WERI-Rb-1 (cell line): ENCODE measurements at regions not wholly inside any gene's neighbourhood (a gene's known extent, or its start where the extent isn't known, plus 50 kb on each side); places are given as distances from the start of the nearest gene placed in this dataset.

Experiments
- DNase-seq: peaks from one replicate; pipeline ENCODE4 v3.0.0-alpha.2; 2020
- H3K27ac ChIP-seq: fragments of 250-450 bp; sonication (Bioruptor Pico); 2 replicates; pipeline ENCODE4 v1.5.1; 2020; ENCODE audit warnings: mild to moderate bottlenecking, moderate library complexity
- H3K27me3 ChIP-seq: fragments of 250-450 bp; sonication (Bioruptor Pico); 2 replicates; pipeline ENCODE4 v1.5.1; 2021; ENCODE audit warnings: mild to moderate bottlenecking, low read depth, moderate library complexity; ENCODE audit not compliant: insufficient read depth, severe bottlenecking
- H3K36me3 ChIP-seq: fragments of 250-450 bp; sonication (Bioruptor Pico); 2 replicates; pipeline ENCODE4 v1.5.1; 2020; ENCODE audit warnings: mild to moderate bottlenecking, moderate library complexity
- H3K4me3 ChIP-seq: 2 replicates; pipeline ENCODE4 v1.5.1; 2011; ENCODE audit warnings: low read depth, mild to moderate bottlenecking, control low read depth, low read length
- H3K9me3 ChIP-seq: fragments of 250-450 bp; sonication (Bioruptor Pico); 2 replicates; pipeline ENCODE4 v1.5.1; 2021; ENCODE audit warnings: mild to moderate bottlenecking, moderate library complexity; ENCODE audit not compliant: severe bottlenecking
- TF ChIP-seq, protein P1 (sequence below): IDR thresholded peaks from 2 replicates; pipeline ENCODE4 v1.5.1; 2011; ENCODE audit warnings: low read depth, mild to moderate bottlenecking, control low read depth, inconsistent platforms, low read length

GRCh38 chr15:29968099-29968894, 114.5 kb upstream of the GOLGA8J start:
- DNase-seq: peak; percentile 42
- no peaks in the 10 kb centered on the region for H3K9me3 ChIP-seq
- no peak overlapping the region for H3K27ac ChIP-seq
- TF ChIP-seq, protein P1, sequence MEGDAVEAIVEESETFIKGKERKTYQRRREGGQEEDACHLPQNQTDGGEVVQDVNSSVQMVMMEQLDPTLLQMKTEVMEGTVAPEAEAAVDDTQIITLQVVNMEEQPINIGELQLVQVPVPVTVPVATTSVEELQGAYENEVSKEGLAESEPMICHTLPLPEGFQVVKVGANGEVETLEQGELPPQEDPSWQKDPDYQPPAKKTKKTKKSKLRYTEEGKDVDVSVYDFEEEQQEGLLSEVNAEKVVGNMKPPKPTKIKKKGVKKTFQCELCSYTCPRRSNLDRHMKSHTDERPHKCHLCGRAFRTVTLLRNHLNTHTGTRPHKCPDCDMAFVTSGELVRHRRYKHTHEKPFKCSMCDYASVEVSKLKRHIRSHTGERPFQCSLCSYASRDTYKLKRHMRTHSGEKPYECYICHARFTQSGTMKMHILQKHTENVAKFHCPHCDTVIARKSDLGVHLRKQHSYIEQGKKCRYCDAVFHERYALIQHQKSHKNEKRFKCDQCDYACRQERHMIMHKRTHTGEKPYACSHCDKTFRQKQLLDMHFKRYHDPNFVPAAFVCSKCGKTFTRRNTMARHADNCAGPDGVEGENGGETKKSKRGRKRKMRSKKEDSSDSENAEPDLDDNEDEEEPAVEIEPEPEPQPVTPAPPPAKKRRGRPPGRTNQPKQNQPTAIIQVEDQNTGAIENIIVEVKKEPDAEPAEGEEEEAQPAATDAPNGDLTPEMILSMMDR: no peak
- H3K36me3 ChIP-seq: no peaks in the 10 kb centered on the region
- H3K4me3 ChIP-seq: peak overlapping the region; percentile 51
- no peaks in the 10 kb centered on the region for H3K27me3 ChIP-seq

DNA sequence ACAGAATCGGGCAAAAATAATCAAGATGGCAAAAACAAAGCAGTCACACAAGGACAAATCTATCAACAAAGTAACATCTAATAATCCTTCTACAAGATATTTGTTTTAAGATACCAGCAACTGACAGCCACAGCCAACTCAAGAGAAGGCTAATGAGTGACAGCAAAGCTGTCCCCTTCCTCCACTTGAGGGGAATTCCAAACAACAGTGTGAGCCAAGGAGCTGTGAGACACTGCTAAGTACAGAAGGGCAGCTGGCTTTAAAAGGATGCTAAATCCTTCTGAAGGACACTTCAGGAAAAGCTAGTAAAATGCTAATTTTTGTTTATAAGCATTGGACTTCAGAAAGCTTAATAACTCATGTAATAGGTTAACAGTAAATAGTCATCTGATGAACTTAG, 120.3 kb upstream of the GOLGA8J start:
- Histone ChIP-seq H3K27ac (no peak overlapping the region), H3K4me3 (no peak overlapping the region), H3K27me3 (no peaks in the 10 kb centered on the region), H3K36me3 (no peaks in the 10 kb centered on the region), H3K9me3 (no peaks in the 10 kb centered on the region)
- TF ChIP-seq, protein P1: no peak
- DNase-seq: no peak

- Histone ChIP-seq H3K9me3 (no peaks in the 10 kb centered on the region), H3K36me3 (no peaks in the 10 kb centered on the region), H3K4me3 (no peak overlapping the region), H3K27ac (no peak overlapping the region), H3K27me3 (no peaks in the 10 kb centered on the region)
- TF ChIP-seq, protein P1: no peak
- DNase-seq: no peak
Measured at GRCh38 chr15:29959384-29960137, 123.2 kb upstream of the GOLGA8J start.

GRCh38 chr15:29952225-29952624, 130.0 kb upstream of the TJP1 start:
- no peak for DNase-seq
- Histone ChIP-seq H3K36me3 (no peaks in the 10 kb centered on the region), H3K9me3 (no peaks in the 10 kb centered on the region), H3K27me3 (no peaks in the 10 kb centered on the region), H3K4me3 (no peak overlapping the region), H3K27ac (no peak overlapping the region)
- TF ChIP-seq, protein P1: no peak

GRCh38 chr15:29945943-29946596, 123.8 kb upstream of the TJP1 start:
- Histone ChIP-seq H3K36me3 (no peaks in the 10 kb centered on the region), H3K9me3 (no peaks in the 10 kb centered on the region), H3K4me3 (no peak overlapping the region), H3K27me3 (no peaks in the 10 kb centered on the region), H3K27ac (no peak overlapping the region)
- no peak for DNase-seq
- TF ChIP-seq, protein P1: no peak
